WTC11 (cell line): ENCODE measurements at regions not wholly inside any gene's neighbourhood (a gene's known extent, or its start where the extent isn't known, plus 50 kb on each side); places are given as distances from the start of the nearest gene placed in this dataset.

ENCODE experiments used
- ATAC-seq: fragments of 200-7000 bp; cut with Tn5 transposase; 2 replicates; pipeline ENCODE4 v1.10.0; 2021; ENCODE audit warnings: mild to moderate bottlenecking, moderate library complexity
- CTCF ChIA-PET: fragments of 300-600 bp; sonication (Branson Sonifier 250); formaldehyde crosslinking; loops from one replicate; lab custom pipeline; 2021; ENCODE audit warnings: antibody characterized with exemption; lab: Charles Lee
- POLR2A ChIA-PET: fragments of 350-600 bp; sonication (Branson Sonifier 250); formaldehyde crosslinking; loops from one replicate; lab custom pipeline; 2021; ENCODE audit warnings: antibody characterized with exemption; lab: Charles Lee
- DNase-seq: peaks from one replicate; pipeline ENCODE4 v3.0.0; 2021; ENCODE audit warnings: low spot score
- H3K27ac Mint-ChIP-seq: 2 replicates; pipeline ENCODE4 v1.8.0; 2021; ENCODE audit warnings: mixed read lengths
- H3K27me3 Mint-ChIP-seq: 2 replicates; pipeline ENCODE4 v1.8.0; 2021; ENCODE audit warnings: low read depth, mild to moderate bottlenecking, moderate library complexity, mixed read lengths
- H3K36me3 Mint-ChIP-seq: 2 replicates; pipeline ENCODE4 v1.8.0; 2021; ENCODE audit warnings: mixed read lengths
- H3K4me1 Mint-ChIP-seq: 2 replicates; pipeline ENCODE4 v1.8.0; 2022; ENCODE audit warnings: mixed read lengths
- H3K4me3 Mint-ChIP-seq: 2 replicates; pipeline ENCODE4 v1.8.0; 2021; ENCODE audit warnings: mild to moderate bottlenecking, moderate library complexity, mixed read lengths
- H3K9me3 Mint-ChIP-seq: 2 replicates; pipeline ENCODE4 v1.8.0; 2021; ENCODE audit warnings: mixed read lengths
- ATF1 ChIP-seq: sonication (generic); formaldehyde crosslinking; IDR thresholded peaks from 2 replicates; pipeline ENCODE4 v1.8.1; 2023; ENCODE audit warnings: mild to moderate bottlenecking, moderate library complexity, missing genetic modification reagents
- CREB1 ChIP-seq: sonication (generic); formaldehyde crosslinking; IDR thresholded peaks from 2 replicates; pipeline ENCODE4 v1.8.0; 2023; ENCODE audit warnings: mild to moderate bottlenecking, missing genetic modification reagents
- CREM ChIP-seq: sonication (generic); formaldehyde crosslinking; IDR thresholded peaks from 2 replicates; pipeline ENCODE4 v1.8.1; 2022; ENCODE audit warnings: mild to moderate bottlenecking, missing genetic modification reagents, moderate library complexity
- E2F1 ChIP-seq: sonication (generic); formaldehyde crosslinking; IDR thresholded peaks from 2 replicates; pipeline ENCODE4 v1.8.0; 2022; ENCODE audit warnings: mild to moderate bottlenecking, missing genetic modification reagents
- GTF2I ChIP-seq: fragments of 250-450 bp; sonication (Bioruptor Pico); conservative IDR thresholded peaks from 2 replicates; pipeline ENCODE4 v1.4.0; 2021; ENCODE audit warnings: mild to moderate bottlenecking
- HMGA2 ChIP-seq: fragments of 250-450 bp; sonication (Bioruptor Pico); IDR thresholded peaks from 2 replicates; pipeline ENCODE4 v1.4.0; 2021; ENCODE audit warnings: mild to moderate bottlenecking, moderate library complexity
- MXD4 ChIP-seq: fragments of 250-450 bp; sonication (Bioruptor Pico); IDR thresholded peaks from 2 replicates; pipeline ENCODE4 v1.8.0; 2021; ENCODE audit warnings: mild to moderate bottlenecking, moderate library complexity, borderline replicate concordance
- NFYB ChIP-seq: sonication (generic); formaldehyde crosslinking; conservative IDR thresholded peaks from 2 replicates; pipeline ENCODE4 v1.8.0; 2022; ENCODE audit warnings: low read depth, missing genetic modification reagents
- NR3C1 ChIP-seq: sonication (generic); formaldehyde crosslinking; conservative IDR thresholded peaks from 2 replicates; pipeline ENCODE4 v1.8.1; 2023; ENCODE audit warnings: low read depth, mild to moderate bottlenecking, missing genetic modification reagents
- PREB ChIP-seq: sonication (generic); formaldehyde crosslinking; IDR thresholded peaks from 2 replicates; pipeline ENCODE4 v1.8.1; 2022; ENCODE audit warnings: mild to moderate bottlenecking, missing genetic modification reagents, moderate library complexity, borderline replicate concordance
- PRRX2 ChIP-seq: fragments of 250-450 bp; sonication (Bioruptor Pico); IDR thresholded peaks from 2 replicates; pipeline ENCODE4 v1.8.0; 2021; ENCODE audit warnings: mild to moderate bottlenecking
- ZBTB43 ChIP-seq: sonication (generic); formaldehyde crosslinking; IDR thresholded peaks from 2 replicates; pipeline ENCODE4 v1.8.1; 2023; ENCODE audit warnings: mild to moderate bottlenecking, missing genetic modification reagents
- ZNF121 ChIP-seq: sonication (generic); formaldehyde crosslinking; IDR thresholded peaks from 2 replicates; pipeline ENCODE4 v1.8.0; 2023; ENCODE audit warnings: missing genetic modification reagents
- ZNF219 ChIP-seq: sonication (generic); formaldehyde crosslinking; IDR thresholded peaks from 2 replicates; pipeline ENCODE4 v1.8.0; 2023; ENCODE audit warnings: missing genetic modification reagents, mild to moderate bottlenecking, borderline replicate concordance
- ZNF396 ChIP-seq: fragments of 250-450 bp; sonication (Bioruptor Pico); IDR thresholded peaks from 2 replicates; pipeline ENCODE4 v1.8.0; 2021; ENCODE audit warnings: mild to moderate bottlenecking, moderate library complexity, borderline replicate concordance
- ZNF423 ChIP-seq: fragments of 250-450 bp; sonication (Bioruptor Pico); IDR thresholded peaks from 2 replicates; pipeline ENCODE4 v2.1.2; 2022; ENCODE audit warnings: mild to moderate bottlenecking, moderate library complexity
- ZNF425 ChIP-seq: fragments of 250-450 bp; sonication (Bioruptor Pico); conservative IDR thresholded peaks from 2 replicates; pipeline ENCODE4 v1.9.0; 2021; ENCODE audit warnings: mild to moderate bottlenecking
- TF ChIP-seq, protein P1 (sequence below): sonication (generic); formaldehyde crosslinking; IDR thresholded peaks from 2 replicates; pipeline ENCODE4 v1.8.1; 2022; ENCODE audit warnings: missing genetic modification reagents, borderline replicate concordance
- TF ChIP-seq, protein P2 (sequence below): fragments of 250-450 bp; sonication (Bioruptor Pico); IDR thresholded peaks from 2 replicates; pipeline ENCODE4 v1.9.0; 2021; ENCODE audit warnings: moderate library complexity, mild to moderate bottlenecking, inconsistent platforms, borderline replicate concordance
- TF ChIP-seq, protein P3 (sequence below): sonication (generic); formaldehyde crosslinking; IDR thresholded peaks from 2 replicates; pipeline ENCODE4 v1.8.0; 2023; ENCODE audit warnings: missing genetic modification reagents, mild to moderate bottlenecking, borderline replicate concordance

DNA sequence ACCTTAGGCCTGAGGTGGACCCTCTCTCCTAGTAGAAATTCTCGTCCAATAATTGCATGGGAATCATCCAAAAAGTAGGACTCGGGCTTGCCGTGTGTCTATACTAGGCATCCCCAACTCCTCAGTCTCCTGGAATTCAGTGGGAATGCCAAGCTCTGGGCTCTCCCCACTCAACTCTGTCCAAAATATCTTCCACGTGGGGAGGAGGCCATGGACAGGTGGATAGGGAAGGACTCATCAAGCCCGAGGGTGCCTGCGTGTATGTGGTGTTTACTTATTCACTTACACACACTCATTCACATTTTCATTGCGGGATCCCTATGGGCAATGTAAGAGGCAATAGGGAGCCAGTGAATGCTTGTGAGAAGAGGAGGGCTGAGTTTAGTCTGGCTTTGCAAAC lies 383.3 kb downstream of the MN1 start (continued):
- no peak for TF ChIP-seq ZNF423 (CRISPR knock-in tag)

DNA sequence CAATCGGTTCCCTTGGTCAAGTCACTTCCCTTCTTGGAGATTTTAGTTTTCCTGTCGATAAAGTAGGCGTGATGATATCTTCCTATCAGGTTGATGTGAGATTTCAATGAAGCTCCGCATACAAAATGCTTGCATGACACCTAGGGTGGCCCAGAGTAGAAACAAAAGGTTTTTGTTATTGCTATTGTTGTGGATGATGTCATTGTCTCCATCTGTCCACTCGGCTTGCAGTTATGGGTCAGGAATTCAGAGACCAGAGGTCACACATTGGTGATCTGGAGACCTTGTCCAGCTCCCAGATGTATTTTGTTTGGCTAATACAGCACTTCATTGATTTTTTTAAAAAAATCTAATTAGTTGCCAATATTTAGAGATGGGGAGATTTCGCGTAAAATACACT lies 382.1 kb downstream of the MN1 start:
- no peaks in the 10 kb centered on the region for H3K36me3 Mint-ChIP-seq
- CTCF ChIA-PET, result no interaction called here
- peaks cover 41% of the 10 kb centered on the region for H3K4me1 Mint-ChIP-seq
- no peak for ATAC-seq
- no peaks in the 10 kb centered on the region; the same call in 1 of the 2 replicates for H3K27me3 Mint-ChIP-seq
- H3K27ac Mint-ChIP-seq, result no peak overlapping the region
- H3K4me3 Mint-ChIP-seq, result no peak overlapping the region
- 0 out of 2 replicates have a peak, but pooled peaks cover 3% of the 10 kb centered on the region for H3K9me3 Mint-ChIP-seq
- POLR2A ChIA-PET, result no interaction called here
- TF ChIP-seq ZNF396 (CRISPR knock-in tag), result no peak
- TF ChIP-seq, protein P1, sequence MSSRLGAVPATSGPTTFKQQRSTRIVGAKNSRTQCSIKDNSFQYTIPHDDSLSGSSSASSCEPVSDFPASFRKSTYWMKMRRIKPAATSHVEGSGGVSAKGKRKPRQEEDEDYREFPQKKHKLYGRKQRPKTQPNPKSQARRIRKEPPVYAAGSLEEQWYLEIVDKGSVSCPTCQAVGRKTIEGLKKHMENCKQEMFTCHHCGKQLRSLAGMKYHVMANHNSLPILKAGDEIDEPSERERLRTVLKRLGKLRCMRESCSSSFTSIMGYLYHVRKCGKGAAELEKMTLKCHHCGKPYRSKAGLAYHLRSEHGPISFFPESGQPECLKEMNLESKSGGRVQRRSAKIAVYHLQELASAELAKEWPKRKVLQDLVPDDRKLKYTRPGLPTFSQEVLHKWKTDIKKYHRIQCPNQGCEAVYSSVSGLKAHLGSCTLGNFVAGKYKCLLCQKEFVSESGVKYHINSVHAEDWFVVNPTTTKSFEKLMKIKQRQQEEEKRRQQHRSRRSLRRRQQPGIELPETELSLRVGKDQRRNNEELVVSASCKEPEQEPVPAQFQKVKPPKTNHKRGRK, result no peak
- TF ChIP-seq ATF1, result no peak
- no peak for TF ChIP-seq ZNF423 (CRISPR knock-in tag)
- no peak for TF ChIP-seq PRRX2 (CRISPR knock-in tag)
- TF ChIP-seq NFYB, result no peak
- TF ChIP-seq HMGA2 (CRISPR knock-in tag), result no peak
- TF ChIP-seq ZNF121 (CRISPR knock-in tag), result no peak
- TF ChIP-seq, protein P2, sequence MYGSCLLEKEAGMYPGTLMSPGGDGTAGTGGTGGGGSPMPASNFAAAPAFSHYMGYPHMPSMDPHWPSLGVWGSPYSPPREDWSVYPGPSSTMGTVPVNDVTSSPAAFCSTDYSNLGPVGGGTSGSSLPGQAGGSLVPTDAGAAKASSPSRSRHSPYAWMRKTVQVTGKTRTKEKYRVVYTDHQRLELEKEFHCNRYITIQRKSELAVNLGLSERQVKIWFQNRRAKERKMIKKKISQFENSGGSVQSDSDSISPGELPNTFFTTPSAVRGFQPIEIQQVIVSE (CRISPR knock-in tag), result no peak
- no peak for TF ChIP-seq CREM (CRISPR knock-in tag)
- TF ChIP-seq ZNF219 (CRISPR knock-in tag), result no peak
- TF ChIP-seq PREB (CRISPR knock-in tag), result no peak
- no peak for TF ChIP-seq NR3C1
- TF ChIP-seq, protein P3, sequence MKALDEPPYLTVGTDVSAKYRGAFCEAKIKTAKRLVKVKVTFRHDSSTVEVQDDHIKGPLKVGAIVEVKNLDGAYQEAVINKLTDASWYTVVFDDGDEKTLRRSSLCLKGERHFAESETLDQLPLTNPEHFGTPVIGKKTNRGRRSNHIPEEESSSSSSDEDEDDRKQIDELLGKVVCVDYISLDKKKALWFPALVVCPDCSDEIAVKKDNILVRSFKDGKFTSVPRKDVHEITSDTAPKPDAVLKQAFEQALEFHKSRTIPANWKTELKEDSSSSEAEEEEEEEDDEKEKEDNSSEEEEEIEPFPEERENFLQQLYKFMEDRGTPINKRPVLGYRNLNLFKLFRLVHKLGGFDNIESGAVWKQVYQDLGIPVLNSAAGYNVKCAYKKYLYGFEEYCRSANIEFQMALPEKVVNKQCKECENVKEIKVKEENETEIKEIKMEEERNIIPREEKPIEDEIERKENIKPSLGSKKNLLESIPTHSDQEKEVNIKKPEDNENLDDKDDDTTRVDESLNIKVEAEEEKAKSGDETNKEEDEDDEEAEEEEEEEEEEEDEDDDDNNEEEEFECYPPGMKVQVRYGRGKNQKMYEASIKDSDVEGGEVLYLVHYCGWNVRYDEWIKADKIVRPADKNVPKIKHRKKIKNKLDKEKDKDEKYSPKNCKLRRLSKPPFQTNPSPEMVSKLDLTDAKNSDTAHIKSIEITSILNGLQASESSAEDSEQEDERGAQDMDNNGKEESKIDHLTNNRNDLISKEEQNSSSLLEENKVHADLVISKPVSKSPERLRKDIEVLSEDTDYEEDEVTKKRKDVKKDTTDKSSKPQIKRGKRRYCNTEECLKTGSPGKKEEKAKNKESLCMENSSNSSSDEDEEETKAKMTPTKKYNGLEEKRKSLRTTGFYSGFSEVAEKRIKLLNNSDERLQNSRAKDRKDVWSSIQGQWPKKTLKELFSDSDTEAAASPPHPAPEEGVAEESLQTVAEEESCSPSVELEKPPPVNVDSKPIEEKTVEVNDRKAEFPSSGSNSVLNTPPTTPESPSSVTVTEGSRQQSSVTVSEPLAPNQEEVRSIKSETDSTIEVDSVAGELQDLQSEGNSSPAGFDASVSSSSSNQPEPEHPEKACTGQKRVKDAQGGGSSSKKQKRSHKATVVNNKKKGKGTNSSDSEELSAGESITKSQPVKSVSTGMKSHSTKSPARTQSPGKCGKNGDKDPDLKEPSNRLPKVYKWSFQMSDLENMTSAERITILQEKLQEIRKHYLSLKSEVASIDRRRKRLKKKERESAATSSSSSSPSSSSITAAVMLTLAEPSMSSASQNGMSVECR (CRISPR knock-in tag), result no peak
- TF ChIP-seq GTF2I (CRISPR knock-in tag), result no peak
- TF ChIP-seq E2F1 (CRISPR knock-in tag), result no peak
- TF ChIP-seq CREB1 (CRISPR knock-in tag), result no peak
- TF ChIP-seq MXD4 (CRISPR knock-in tag), result no peak
- TF ChIP-seq ZBTB43, result no peak
- TF ChIP-seq ZNF425 (CRISPR knock-in tag), result no peak
- no peak for DNase-seq
